ENCODE measurements at regions not wholly inside any gene's neighbourhood (a gene's known extent, or its start where the extent isn't known, plus 50 kb on each side); places are given as distances from the start of the nearest gene placed in this dataset.

GRCh38 chr3:189561256-189561655 lies 69.9 kb upstream of the TP63 start:
- Histone ChIP-seq H3K27ac (ENCODE audit: low read length) (no peak overlapping the region), H3K4me3 (ENCODE audit: low read length) (no peak overlapping the region), H3K9me2 (ENCODE audit: insufficient read depth, low read length) (no peaks in the 10 kb centered on the region), H3K9ac (ENCODE audit: low read length) (no peak overlapping the region), H3K79me2 (replicated peaks; ENCODE audit: insufficient read depth, low read length) (no peaks in the 10 kb centered on the region), H4K20me1 (ENCODE audit: insufficient read depth) (no peaks in the 10 kb centered on the region), H3K27me3 (ENCODE audit: insufficient read depth, low read depth, low read length) (no peaks in the 10 kb centered on the region), H3K36me3 (ENCODE audit: insufficient read depth, low read length) (no peaks in the 10 kb centered on the region), H3K9me3 (ENCODE audit: low read length) (no peaks in the 10 kb centered on the region), H3K4me2 (ENCODE audit: low read length) (no peak overlapping the region), H2AFZ (ENCODE audit: low read depth, low read length) (no peak overlapping the region), H3F3A (ENCODE audit: insufficient read depth, low read length, poor library complexity, severe bottlenecking) (no peaks in the 10 kb centered on the region)
- TF ChIP-seq CTCF (IDR thresholded peaks at IDR 0.05; ENCODE audit: poor library complexity, severe bottlenecking) = no peak
- TF ChIP-seq SMC3 (conservative IDR thresholded peaks at IDR 0.05; ENCODE audit: poor library complexity) = no peak
- TF ChIP-seq POLR2AphosphoS5 (IDR thresholded peaks at IDR 0.05) = no peak
- no peak for TF ChIP-seq EZH2 (IDR thresholded peaks at IDR 0.05; ENCODE audit: borderline replicate concordance, insufficient read depth, low read length, poor library complexity, severe bottlenecking)
- no peak for TF ChIP-seq TAF1 (IDR thresholded peaks at IDR 0.05; ENCODE audit: low read depth)
- TF ChIP-seq REST (IDR thresholded peaks at IDR 0.05; ENCODE audit: borderline replicate concordance) = no peak
- TF ChIP-seq RAD21 (conservative IDR thresholded peaks at IDR 0.05) = no peak
- TF ChIP-seq EP300 (conservative IDR thresholded peaks at IDR 0.05; ENCODE audit: poor library complexity, severe bottlenecking) = no peak
- TF ChIP-seq MXI1 (conservative IDR thresholded peaks at IDR 0.05; ENCODE audit: poor library complexity, severe bottlenecking) = no peak

- Histone ChIP-seq H3K27me3 (ENCODE audit: insufficient read depth, low read depth, low read length) (no peaks in the 10 kb centered on the region), H2AFZ (ENCODE audit: low read depth, low read length) (no peak overlapping the region), H3K9me3 (ENCODE audit: low read length) (no peaks in the 10 kb centered on the region), H4K20me1 (ENCODE audit: insufficient read depth) (no peaks in the 10 kb centered on the region), H3K79me2 (replicated peaks; ENCODE audit: insufficient read depth, low read length) (no peaks in the 10 kb centered on the region), H3K9ac (ENCODE audit: low read length) (no peak overlapping the region), H3K4me2 (ENCODE audit: low read length) (no peak overlapping the region), H3K36me3 (ENCODE audit: insufficient read depth, low read length) (no peaks in the 10 kb centered on the region), H3F3A (ENCODE audit: insufficient read depth, low read length, poor library complexity, severe bottlenecking) (no peaks in the 10 kb centered on the region), H3K9me2 (ENCODE audit: insufficient read depth, low read length) (no peaks in the 10 kb centered on the region), H3K4me3 (ENCODE audit: low read length) (no peak overlapping the region), H3K27ac (ENCODE audit: low read length) (no peak overlapping the region)
- TF ChIP-seq RAD21 (conservative IDR thresholded peaks at IDR 0.05) (no peak), MXI1 (conservative IDR thresholded peaks at IDR 0.05; ENCODE audit: poor library complexity, severe bottlenecking) (no peak), TAF1 (IDR thresholded peaks at IDR 0.05; ENCODE audit: low read depth) (no peak)
Measured at GRCh38 chr3:189563853-189564563, 67.2 kb upstream of the TP63 start.
